ENCODE measurements at regions not wholly inside any gene's neighbourhood (a gene's known extent, or its start where the extent isn't known, plus 50 kb on each side); places are given as distances from the start of the nearest gene placed in this dataset.

GRCh38 chr14:43168371-43168925 lies 1338.6 kb downstream of the FSCB start:
- no peak overlapping the region for H3K9ac ChIP-seq (replicated peaks; ENCODE audit: extremely low read depth, insufficient read depth, low read length)
- DNase-seq (ENCODE audit: low read depth, low spot score) (no peak), FAIRE-seq (no peak)
- BruUV-seq (replicated peaks), result no TSS peak
- H3K4me1 ChIP-seq (ENCODE audit: control insufficient read depth, extremely low read depth, insufficient read depth, low read length), result no peaks in the 10 kb centered on the region
- H3K4me3 ChIP-seq (replicated peaks in 1 of 3; ENCODE audit: insufficient read depth in 1 of 3, low read depth in 1 of 3, low read length in 3 of 3), result no peak overlapping the region
- intact Hi-C loops (cut with micrococcal nuclease) (no loop called here), dilution Hi-C loops (cut with MboI; ENCODE audit: extremely low pct_ligation_motif_present, low sequenced_read_pairs) (no loop called here)
- H3K36me3 ChIP-seq (ENCODE audit: control insufficient read depth in 2 of 2, extremely low read depth in 1 of 2, insufficient read depth in 2 of 2, low read length in 2 of 2), result no peaks in the 10 kb centered on the region
- no peak overlapping the region for H3K27ac ChIP-seq (ENCODE audit: insufficient read depth, low read depth, low read length)
- H3K4me2 ChIP-seq (ENCODE audit: insufficient read depth, low read length), result no peak overlapping the region
- H3K9me1 ChIP-seq (replicated peaks; ENCODE audit: control insufficient read depth, extremely low read depth, insufficient read depth, low read length), result no peaks in the 10 kb centered on the region
- no peaks in the 10 kb centered on the region for H3K27me3 ChIP-seq (ENCODE audit: control insufficient read depth in 2 of 2, insufficient read depth in 2 of 2, low read length in 2 of 2)
- no peaks in the 10 kb centered on the region for H4K20me1 ChIP-seq (replicated peaks; ENCODE audit: control insufficient read depth, extremely low read depth, insufficient read depth, low read length)
- no peak overlapping the region for H2AFZ ChIP-seq (ENCODE audit: low read depth, low read length)
- ChIA-PET POLR2A (no interaction called here), CTCF (no interaction called here)
- no peaks in the 10 kb centered on the region for H3K9me3 ChIP-seq (replicated peaks; ENCODE audit: control insufficient read depth, insufficient read depth, low read length)
- TF ChIP-seq GATA2 (IDR thresholded peaks at IDR 0.05; ENCODE audit: insufficient read depth, insufficient read length, low read depth, low read length) (no peak), POLR2A (IDR thresholded peaks at IDR 0.05; ENCODE audit: low read depth, low read length) (no peak), MAX (IDR thresholded peaks at IDR 0.05; ENCODE audit: insufficient read depth, insufficient read length) (no peak), EZH2 (IDR thresholded peaks at IDR 0.05; ENCODE audit: borderline replicate concordance, low read depth, low read length, severe bottlenecking) (no peak), POLR2AphosphoS5 (IDR thresholded peaks at IDR 0.05; ENCODE audit: insufficient read depth, low read depth, low read length) (no peak), FOS (IDR thresholded peaks at IDR 0.05; ENCODE audit: borderline replicate concordance, insufficient read depth, low read length) (no peak), MYC (IDR thresholded peaks at IDR 0.05; ENCODE audit: low read depth, low read length) (no peak), JUN (IDR thresholded peaks at IDR 0.05; ENCODE audit: borderline replicate concordance, insufficient read depth, insufficient read length, low read depth) (no peak)
- TF ChIP-seq, protein P1, sequence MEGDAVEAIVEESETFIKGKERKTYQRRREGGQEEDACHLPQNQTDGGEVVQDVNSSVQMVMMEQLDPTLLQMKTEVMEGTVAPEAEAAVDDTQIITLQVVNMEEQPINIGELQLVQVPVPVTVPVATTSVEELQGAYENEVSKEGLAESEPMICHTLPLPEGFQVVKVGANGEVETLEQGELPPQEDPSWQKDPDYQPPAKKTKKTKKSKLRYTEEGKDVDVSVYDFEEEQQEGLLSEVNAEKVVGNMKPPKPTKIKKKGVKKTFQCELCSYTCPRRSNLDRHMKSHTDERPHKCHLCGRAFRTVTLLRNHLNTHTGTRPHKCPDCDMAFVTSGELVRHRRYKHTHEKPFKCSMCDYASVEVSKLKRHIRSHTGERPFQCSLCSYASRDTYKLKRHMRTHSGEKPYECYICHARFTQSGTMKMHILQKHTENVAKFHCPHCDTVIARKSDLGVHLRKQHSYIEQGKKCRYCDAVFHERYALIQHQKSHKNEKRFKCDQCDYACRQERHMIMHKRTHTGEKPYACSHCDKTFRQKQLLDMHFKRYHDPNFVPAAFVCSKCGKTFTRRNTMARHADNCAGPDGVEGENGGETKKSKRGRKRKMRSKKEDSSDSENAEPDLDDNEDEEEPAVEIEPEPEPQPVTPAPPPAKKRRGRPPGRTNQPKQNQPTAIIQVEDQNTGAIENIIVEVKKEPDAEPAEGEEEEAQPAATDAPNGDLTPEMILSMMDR (IDR thresholded peaks at IDR 0.05; ENCODE audit: extremely low read depth in 1 of 2, insufficient read depth in 1 of 2, low read depth in 1 of 2, low read length in 2 of 2), result no peak
- H3K79me2 ChIP-seq (ENCODE audit: control insufficient read depth, insufficient read depth, low read length), result no peaks in the 10 kb centered on the region

Data from endothelial cell of umbilical vein (primary cell).